ENCODE measurements at regions not wholly inside any gene's neighbourhood (a gene's known extent, or its start where the extent isn't known, plus 50 kb on each side); places are given as distances from the start of the nearest gene placed in this dataset.

DNA sequence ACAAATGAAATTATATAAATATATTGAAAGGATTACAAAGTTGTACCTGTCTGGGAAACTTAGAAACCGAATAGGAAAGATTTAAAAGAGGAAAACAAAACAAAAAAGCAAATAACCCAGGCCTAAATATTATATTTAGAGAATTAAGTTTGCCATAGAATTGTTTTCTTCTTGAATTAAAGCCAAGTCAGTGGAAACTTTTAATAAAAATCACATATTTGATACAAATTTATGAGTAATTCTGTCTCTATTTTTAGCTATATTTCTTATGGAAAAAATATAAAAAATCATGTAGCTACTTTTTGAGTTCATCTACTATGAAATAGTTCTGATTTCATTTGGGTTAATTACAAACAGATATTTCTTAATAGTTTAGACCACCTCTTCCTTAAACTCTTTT lies 470.2 kb upstream of the HSF2 start:
- Histone ChIP-seq H3K9me3 (no peaks in the 10 kb centered on the region), H3K27ac (no peak overlapping the region), H3K27me3 (no peaks in the 10 kb centered on the region), H3K4me3 (no peak overlapping the region), H3K4me1 (peaks cover 0 to 15% of the 10 kb centered on the region in 2 donors), H3K36me3 (no peaks in the 10 kb centered on the region)
- TF ChIP-seq, protein P1, sequence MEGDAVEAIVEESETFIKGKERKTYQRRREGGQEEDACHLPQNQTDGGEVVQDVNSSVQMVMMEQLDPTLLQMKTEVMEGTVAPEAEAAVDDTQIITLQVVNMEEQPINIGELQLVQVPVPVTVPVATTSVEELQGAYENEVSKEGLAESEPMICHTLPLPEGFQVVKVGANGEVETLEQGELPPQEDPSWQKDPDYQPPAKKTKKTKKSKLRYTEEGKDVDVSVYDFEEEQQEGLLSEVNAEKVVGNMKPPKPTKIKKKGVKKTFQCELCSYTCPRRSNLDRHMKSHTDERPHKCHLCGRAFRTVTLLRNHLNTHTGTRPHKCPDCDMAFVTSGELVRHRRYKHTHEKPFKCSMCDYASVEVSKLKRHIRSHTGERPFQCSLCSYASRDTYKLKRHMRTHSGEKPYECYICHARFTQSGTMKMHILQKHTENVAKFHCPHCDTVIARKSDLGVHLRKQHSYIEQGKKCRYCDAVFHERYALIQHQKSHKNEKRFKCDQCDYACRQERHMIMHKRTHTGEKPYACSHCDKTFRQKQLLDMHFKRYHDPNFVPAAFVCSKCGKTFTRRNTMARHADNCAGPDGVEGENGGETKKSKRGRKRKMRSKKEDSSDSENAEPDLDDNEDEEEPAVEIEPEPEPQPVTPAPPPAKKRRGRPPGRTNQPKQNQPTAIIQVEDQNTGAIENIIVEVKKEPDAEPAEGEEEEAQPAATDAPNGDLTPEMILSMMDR (IDR thresholded peaks at IDR 0.05): no peak
- DNase-seq (ENCODE audit: low spot score): no peak

DNA sequence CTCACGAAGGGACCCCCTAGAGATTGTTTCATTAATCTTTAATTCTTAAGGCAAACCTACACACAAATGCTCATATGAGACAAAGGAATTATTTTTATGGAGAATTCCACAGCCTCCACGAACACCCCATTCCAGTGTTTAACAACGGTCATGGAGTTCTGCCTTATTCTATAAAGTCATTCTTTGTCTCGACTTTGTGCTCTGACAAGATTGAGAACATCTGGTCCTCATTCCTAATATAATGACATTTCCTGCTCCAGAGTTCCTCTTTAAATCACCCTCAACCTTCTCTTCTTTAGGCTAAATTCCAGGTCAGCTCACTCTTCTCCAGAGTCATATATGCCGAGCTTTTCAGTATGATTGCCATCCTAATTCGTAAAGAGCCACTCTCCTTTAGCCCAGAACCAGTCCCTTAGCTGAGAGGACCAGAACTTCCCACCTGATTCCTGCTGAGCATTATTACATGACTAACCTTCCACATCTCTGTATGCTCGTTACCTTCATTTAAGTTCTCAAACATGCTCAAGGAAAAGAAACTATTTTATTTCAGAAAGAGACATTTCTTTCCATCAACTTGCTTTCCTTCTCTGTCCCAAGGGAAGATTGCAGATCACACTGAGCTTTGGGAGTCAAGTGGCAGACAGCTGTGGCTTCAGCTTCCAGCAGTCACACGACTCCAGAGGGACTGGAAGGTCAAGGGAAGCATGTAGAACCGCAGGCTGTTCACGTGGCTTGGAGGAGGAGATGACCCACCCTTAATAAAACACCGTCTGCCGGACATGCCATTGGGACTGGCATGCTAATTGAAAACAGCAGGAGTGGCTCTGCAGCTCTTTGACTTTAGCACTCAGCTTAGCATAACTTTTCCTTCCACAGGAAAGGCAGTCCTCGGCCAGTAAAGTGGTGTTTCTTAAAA lies 467.1 kb upstream of the HSF2 start:
- H3K9me3 ChIP-seq: no peaks in the 10 kb centered on the region
- H3K4me1 ChIP-seq: peaks cover 0 to 15% of the 10 kb centered on the region in 2 donors
- H3K27me3 ChIP-seq: no peaks in the 10 kb centered on the region
- TF ChIP-seq, protein P1 (IDR thresholded peaks at IDR 0.05): no peak
- H3K27ac ChIP-seq: peak overlapping the region in 1 of 2 donors; percentile 56
- H3K36me3 ChIP-seq: no peaks in the 10 kb centered on the region
- H3K4me3 ChIP-seq: no peak overlapping the region
- DNase-seq (ENCODE audit: low spot score): no peak

DNA sequence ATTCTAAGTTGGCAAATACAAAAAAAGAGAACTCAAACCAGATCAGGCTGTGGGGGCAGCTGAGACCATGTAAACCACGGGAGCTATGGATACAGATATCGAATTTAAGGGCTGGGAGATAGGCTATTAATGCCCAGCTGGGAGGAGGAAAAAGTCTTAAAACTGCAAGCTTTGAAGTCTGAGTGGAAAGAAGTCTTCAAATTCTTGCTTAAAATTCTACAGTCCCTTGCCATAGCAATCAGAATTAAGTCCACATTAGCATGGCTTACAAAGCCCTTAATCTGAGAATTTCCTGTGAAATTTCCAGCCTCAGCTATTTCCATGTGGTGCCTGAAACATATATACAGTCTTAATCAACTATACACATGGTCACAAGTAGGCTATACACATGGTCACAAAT lies 465.0 kb upstream of the HSF2 start:
- no peaks in the 10 kb centered on the region for H3K27me3 ChIP-seq
- no peak for DNase-seq (ENCODE audit: low spot score)
- H3K9me3 ChIP-seq: peaks cover 0 to 4% of the 10 kb centered on the region in 2 donors
- H3K36me3 ChIP-seq: no peaks in the 10 kb centered on the region
- peaks cover 0 to 15% of the 10 kb centered on the region in 2 donors for H3K4me1 ChIP-seq
- TF ChIP-seq, protein P1 (IDR thresholded peaks at IDR 0.05): no peak
- H3K27ac ChIP-seq: no peak overlapping the region
- H3K4me3 ChIP-seq: no peak overlapping the region

DNA sequence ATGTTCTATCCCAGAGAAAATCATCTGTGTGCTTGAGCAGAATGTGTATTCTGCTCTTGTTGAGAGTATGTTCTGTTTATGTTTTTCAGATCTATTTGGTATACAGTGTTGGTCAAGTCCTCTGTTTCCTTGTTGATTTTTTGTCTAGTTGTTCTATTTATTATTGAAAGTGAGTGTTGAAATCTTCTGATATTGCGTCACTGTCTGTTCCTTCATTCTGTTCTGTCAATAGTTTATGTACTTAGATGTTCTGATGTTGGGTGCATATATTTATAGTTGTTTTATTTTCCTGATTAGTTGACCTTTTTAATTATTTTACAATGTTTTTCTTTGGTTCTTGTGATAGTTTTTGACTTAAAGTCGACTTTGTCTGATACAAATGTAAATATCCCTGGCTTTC lies 458.7 kb upstream of the HSF2 start:
- H3K9me3 ChIP-seq: peaks cover 0 to 4% of the 10 kb centered on the region in 2 donors
- no peaks in the 10 kb centered on the region for H3K36me3 ChIP-seq
- H3K4me1 ChIP-seq: no peaks in the 10 kb centered on the region
- no peak overlapping the region for H3K4me3 ChIP-seq
- no peak for DNase-seq (ENCODE audit: low spot score)
- no peak overlapping the region for H3K27ac ChIP-seq
- TF ChIP-seq, protein P1 (IDR thresholded peaks at IDR 0.05): no peak
- no peaks in the 10 kb centered on the region for H3K27me3 ChIP-seq

DNA sequence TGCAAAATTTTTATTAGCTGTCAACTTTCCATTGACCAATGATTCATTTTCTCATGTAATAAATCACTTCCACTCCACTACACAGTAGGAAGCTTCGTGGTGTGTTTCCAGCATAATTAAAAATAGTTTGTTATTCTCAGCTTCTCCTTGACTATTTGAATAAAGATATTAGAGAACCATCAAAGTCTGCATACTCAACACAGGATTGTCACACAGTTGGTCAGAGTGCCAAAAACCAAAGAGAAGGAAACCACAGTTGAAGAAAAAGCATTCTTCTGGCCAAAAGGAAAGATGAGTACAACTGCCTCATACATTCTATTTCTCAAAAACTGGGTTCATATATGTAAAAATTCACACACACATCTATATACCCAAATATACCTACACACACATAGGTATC lies 455.1 kb upstream of the HSF2 start:
- H3K4me1 ChIP-seq: no peaks in the 10 kb centered on the region
- H3K36me3 ChIP-seq: no peaks in the 10 kb centered on the region
- H3K27me3 ChIP-seq: no peaks in the 10 kb centered on the region
- DNase-seq (ENCODE audit: low spot score): no peak
- no peaks in the 10 kb centered on the region for H3K9me3 ChIP-seq
- no peak overlapping the region for H3K4me3 ChIP-seq
- TF ChIP-seq, protein P1 (IDR thresholded peaks at IDR 0.05): no peak
- H3K27ac ChIP-seq: no peak overlapping the region
